Colonic mucosa (tissue), 4 donors: ENCODE measurements at regions not wholly inside any gene's neighbourhood (a gene's known extent, or its start where the extent isn't known, plus 50 kb on each side); places are given as distances from the start of the nearest gene placed in this dataset.

ENCODE experiments used
- DNase-seq: peaks from one replicate; pipeline ENCODE4 v3.0.0-alpha.2; 2020
- H3K27ac ChIP-seq: fragments of 200-600 bp; one replicate; pipeline ENCODE4 v1.8.0; 2021
- H3K27me3 ChIP-seq: fragments of 200-600 bp; one replicate; pipeline ENCODE4 v1.8.0; 2021
- H3K36me3 ChIP-seq: fragments of 200-600 bp; one replicate; pipeline ENCODE4 v1.8.0; 2021
- H3K4me1 ChIP-seq: fragments of 200-600 bp; one replicate; pipeline ENCODE4 v1.8.0; 2021; ENCODE audit warnings: mild to moderate bottlenecking
- H3K4me3 ChIP-seq: fragments of 200-600 bp; one replicate; pipeline ENCODE4 v1.8.0; 2021
- H3K9ac ChIP-seq, 2 donors: one replicate each; pipeline ENCODE4 v1.7.0; 2013; ENCODE audit warnings: control low read depth in 2 of 2, low read depth in 2 of 2, low read length in 2 of 2
- H3K9me3 ChIP-seq: fragments of 200-600 bp; one replicate; pipeline ENCODE4 v1.8.0; 2021
- CTCF ChIP-seq: fragments of 200-600 bp; IDR thresholded peaks from one replicate; pipeline ENCODE4 v1.8.0; 2022; ENCODE audit warnings: antibody characterized with exemption, mild to moderate bottlenecking
- intact Hi-C: fragments of 100-400 bp; cut with DNase I; formaldehyde crosslinking; loops from one replicate; pipeline ENCODE4 v1.14.1; 2022
- donor health status: healthy.
- donor health status: DM: no; HTN: no; CAD: no.
- donor health status: DM: no; HTN: no; CAD: no.

- no peak for DNase-seq
- Histone ChIP-seq H3K36me3 (no peaks in the 10 kb centered on the region), H3K4me3 (no peak overlapping the region), H3K27ac (no peak overlapping the region), H3K4me1 (no peaks in the 10 kb centered on the region), H3K9me3 (no peaks in the 10 kb centered on the region), H3K27me3 (no peaks in the 10 kb centered on the region), H3K9ac (no peak overlapping the region)
- intact Hi-C loops, result no loop called here
- no peak for TF ChIP-seq CTCF
Measured at GRCh38 chr12:83474369-83474768, 787.7 kb downstream of the TMTC2 start.

GRCh38 chr12:83473408-83474095 lies 786.8 kb downstream of the TMTC2 start:
- intact Hi-C loops, result no loop called here
- no peaks in the 10 kb centered on the region for H3K36me3 ChIP-seq
- no peak overlapping the region for H3K9ac ChIP-seq
- no peak overlapping the region for H3K4me3 ChIP-seq
- H3K4me1 ChIP-seq, result no peaks in the 10 kb centered on the region
- no peaks in the 10 kb centered on the region for H3K27me3 ChIP-seq
- H3K27ac ChIP-seq, result no peak overlapping the region
- DNase-seq, result no peak
- no peaks in the 10 kb centered on the region for H3K9me3 ChIP-seq
- no peak for TF ChIP-seq CTCF

GRCh38 chr12:83472772-83473171 lies 786.1 kb downstream of the TMTC2 start:
- H3K36me3 ChIP-seq, result no peaks in the 10 kb centered on the region
- TF ChIP-seq CTCF, result no peak
- H3K9ac ChIP-seq, result no peak overlapping the region
- no peaks in the 10 kb centered on the region for H3K4me1 ChIP-seq
- no peak for DNase-seq
- no peaks in the 10 kb centered on the region for H3K27me3 ChIP-seq
- no peak overlapping the region for H3K4me3 ChIP-seq
- no peaks in the 10 kb centered on the region for H3K9me3 ChIP-seq
- no peak overlapping the region for H3K27ac ChIP-seq
- intact Hi-C loops, result no loop called here

GRCh38 chr12:83472350-83472749 lies 785.6 kb downstream of the TMTC2 start:
- no peaks in the 10 kb centered on the region for H3K4me1 ChIP-seq
- H3K9ac ChIP-seq, result no peak overlapping the region
- H3K9me3 ChIP-seq, result no peaks in the 10 kb centered on the region
- TF ChIP-seq CTCF, result no peak
- intact Hi-C loops, result no loop called here
- H3K27me3 ChIP-seq, result no peaks in the 10 kb centered on the region
- H3K27ac ChIP-seq, result no peak overlapping the region
- H3K36me3 ChIP-seq, result no peaks in the 10 kb centered on the region
- H3K4me3 ChIP-seq, result no peak overlapping the region
- no peak for DNase-seq

- no peaks in the 10 kb centered on the region for H3K9me3 ChIP-seq
- H3K27me3 ChIP-seq, result no peaks in the 10 kb centered on the region
- H3K4me3 ChIP-seq, result no peak overlapping the region
- no peak overlapping the region for H3K9ac ChIP-seq
- no peak for DNase-seq
- TF ChIP-seq CTCF, result no peak
- no peaks in the 10 kb centered on the region for H3K4me1 ChIP-seq
- intact Hi-C loops, result no loop called here
- H3K27ac ChIP-seq, result no peak overlapping the region
- H3K36me3 ChIP-seq, result no peaks in the 10 kb centered on the region
Measured at GRCh38 chr12:83471341-83471740, 784.6 kb downstream of the TMTC2 start.
